Parathyroid adenoma (tissue), 2 donors: ENCODE measurements at regions not wholly inside any gene's neighbourhood (a gene's known extent, or its start where the extent isn't known, plus 50 kb on each side); places are given as distances from the start of the nearest gene placed in this dataset.

Source experiments
- H2AFZ ChIP-seq: fragments of 300-600 bp; sonication (generic); one replicate; pipeline ENCODE4 v1.7.0; 2017; ENCODE audit warnings: antibody characterized with exemption, mild to moderate bottlenecking
- H3K27ac ChIP-seq: fragments of 300-600 bp; sonication (generic); one replicate; pipeline ENCODE4 v1.7.0; 2017
- H3K27me3 ChIP-seq: fragments of 300-600 bp; sonication (generic); one replicate; pipeline ENCODE4 v1.7.0; 2017; ENCODE audit warnings: low read length; ENCODE audit not compliant: control insufficient read depth, insufficient read depth
- H3K36me3 ChIP-seq: fragments of 300-600 bp; sonication (generic); one replicate; pipeline ENCODE4 v1.7.0; 2017; ENCODE audit warnings: low read length; ENCODE audit not compliant: control insufficient read depth, insufficient read depth
- H3K4me1 ChIP-seq: fragments of 300-600 bp; sonication (generic); one replicate; pipeline ENCODE4 v1.7.0; 2017; ENCODE audit warnings: control low read depth
- H3K4me2 ChIP-seq: fragments of 300-600 bp; sonication (generic); one replicate; pipeline ENCODE4 v1.7.0; 2017; ENCODE audit warnings: low read length
- H3K4me3 ChIP-seq: fragments of 300-600 bp; sonication (generic); one replicate; pipeline ENCODE4 v1.7.0; 2017; ENCODE audit warnings: low read depth, low read length
- H3K79me2 ChIP-seq: fragments of 300-600 bp; sonication (generic); one replicate; pipeline ENCODE4 v1.7.0; 2017; ENCODE audit warnings: control low read depth
- H3K9ac ChIP-seq: fragments of 300-600 bp; sonication (generic); one replicate; pipeline ENCODE4 v1.7.0; 2017; ENCODE audit warnings: mild to moderate bottlenecking
- H3K9me3 ChIP-seq: fragments of 300-600 bp; sonication (generic); one replicate; pipeline ENCODE4 v1.7.0; 2017; ENCODE audit warnings: low read length; ENCODE audit not compliant: control insufficient read depth
- TF ChIP-seq, protein P1 (sequence below): fragments of 300-600 bp; sonication (generic); IDR thresholded peaks from one replicate; pipeline ENCODE4 v1.7.0; 2017; ENCODE audit warnings: antibody characterized with exemption, mild to moderate bottlenecking
- donor health status: primary hyperparathyroidism.

DNA sequence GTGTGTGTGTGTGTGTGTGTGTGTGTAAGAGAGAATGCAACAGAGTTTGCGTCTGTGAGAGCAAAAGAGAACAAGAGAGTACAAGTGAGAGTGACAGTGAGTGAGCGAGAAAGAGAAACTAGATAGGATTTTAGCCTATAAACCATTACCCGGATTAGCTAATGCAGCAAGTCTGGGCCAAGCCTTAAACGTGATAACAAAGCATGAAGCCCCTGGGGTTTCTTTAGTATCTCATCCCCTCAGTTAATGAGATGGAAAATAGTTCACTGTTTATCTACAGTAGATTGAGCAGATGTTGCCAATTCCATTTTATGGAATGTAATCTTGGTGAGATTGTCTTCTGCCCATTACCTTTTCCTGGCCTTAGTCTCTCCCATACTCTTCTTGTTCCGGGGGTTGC is 114.5 kb downstream of the MAT2B start:
- no peaks in the 10 kb centered on the region for H3K4me1 ChIP-seq
- TF ChIP-seq, protein P1, sequence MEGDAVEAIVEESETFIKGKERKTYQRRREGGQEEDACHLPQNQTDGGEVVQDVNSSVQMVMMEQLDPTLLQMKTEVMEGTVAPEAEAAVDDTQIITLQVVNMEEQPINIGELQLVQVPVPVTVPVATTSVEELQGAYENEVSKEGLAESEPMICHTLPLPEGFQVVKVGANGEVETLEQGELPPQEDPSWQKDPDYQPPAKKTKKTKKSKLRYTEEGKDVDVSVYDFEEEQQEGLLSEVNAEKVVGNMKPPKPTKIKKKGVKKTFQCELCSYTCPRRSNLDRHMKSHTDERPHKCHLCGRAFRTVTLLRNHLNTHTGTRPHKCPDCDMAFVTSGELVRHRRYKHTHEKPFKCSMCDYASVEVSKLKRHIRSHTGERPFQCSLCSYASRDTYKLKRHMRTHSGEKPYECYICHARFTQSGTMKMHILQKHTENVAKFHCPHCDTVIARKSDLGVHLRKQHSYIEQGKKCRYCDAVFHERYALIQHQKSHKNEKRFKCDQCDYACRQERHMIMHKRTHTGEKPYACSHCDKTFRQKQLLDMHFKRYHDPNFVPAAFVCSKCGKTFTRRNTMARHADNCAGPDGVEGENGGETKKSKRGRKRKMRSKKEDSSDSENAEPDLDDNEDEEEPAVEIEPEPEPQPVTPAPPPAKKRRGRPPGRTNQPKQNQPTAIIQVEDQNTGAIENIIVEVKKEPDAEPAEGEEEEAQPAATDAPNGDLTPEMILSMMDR = no peak
- H3K4me3 ChIP-seq = no peak overlapping the region
- no peak overlapping the region for H2AFZ ChIP-seq
- no peaks in the 10 kb centered on the region for H3K9me3 ChIP-seq
- no peak overlapping the region for H3K27ac ChIP-seq
- H3K9ac ChIP-seq = no peak overlapping the region
- H3K27me3 ChIP-seq = no peaks in the 10 kb centered on the region
- H3K4me2 ChIP-seq = no peak overlapping the region
- H3K36me3 ChIP-seq = no peaks in the 10 kb centered on the region
- H3K79me2 ChIP-seq = no peaks in the 10 kb centered on the region

DNA sequence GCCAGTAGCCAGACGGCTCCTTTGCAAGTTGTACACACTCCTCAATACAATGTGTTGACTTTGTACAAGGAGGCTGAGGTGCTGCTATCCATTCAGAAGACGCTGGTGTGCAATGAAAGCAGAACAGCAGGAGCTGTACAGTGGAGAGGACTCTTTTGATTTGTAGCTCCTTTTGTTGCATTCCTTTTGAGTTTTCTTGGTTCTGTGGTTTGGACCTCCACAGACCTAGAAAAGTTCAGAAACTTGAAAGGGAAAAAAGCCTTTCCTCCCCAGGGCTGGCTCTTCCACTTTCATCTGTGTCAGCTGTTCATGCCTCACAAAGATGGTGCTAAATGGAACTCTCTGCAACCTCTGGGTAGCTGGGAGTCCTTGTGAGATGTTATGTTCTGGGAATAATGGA is 117.4 kb downstream of the MAT2B start:
- TF ChIP-seq, protein P1 = no peak
- H3K9ac ChIP-seq = no peak overlapping the region
- H3K27me3 ChIP-seq = no peaks in the 10 kb centered on the region
- H3K4me3 ChIP-seq = no peak overlapping the region
- no peaks in the 10 kb centered on the region for H3K4me1 ChIP-seq
- no peaks in the 10 kb centered on the region for H3K36me3 ChIP-seq
- H2AFZ ChIP-seq = no peak overlapping the region
- H3K79me2 ChIP-seq = no peaks in the 10 kb centered on the region
- H3K4me2 ChIP-seq = no peak overlapping the region
- no peaks in the 10 kb centered on the region for H3K9me3 ChIP-seq
- no peak overlapping the region for H3K27ac ChIP-seq

DNA sequence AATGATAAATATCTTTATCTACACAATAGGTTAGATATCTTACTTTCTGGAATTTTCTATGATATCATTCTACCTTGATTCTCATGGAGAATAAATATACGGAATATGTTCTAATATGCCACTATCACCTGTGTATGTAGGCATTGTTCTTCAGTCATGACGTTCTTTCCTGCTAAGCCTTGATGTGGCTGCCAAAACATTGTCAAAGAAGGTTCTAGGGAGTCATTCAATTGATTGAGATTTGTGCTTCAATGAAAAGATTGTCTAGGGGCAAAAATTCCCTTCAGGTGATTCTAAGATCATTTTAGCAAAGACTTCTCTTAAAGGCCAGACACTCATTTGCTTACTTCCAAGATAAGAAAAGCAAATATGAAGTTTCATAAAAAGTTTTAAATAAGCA is 118.1 kb downstream of the MAT2B start:
- Histone ChIP-seq H3K4me3 (no peak overlapping the region), H3K4me2 (no peak overlapping the region), H3K36me3 (no peaks in the 10 kb centered on the region)

DNA sequence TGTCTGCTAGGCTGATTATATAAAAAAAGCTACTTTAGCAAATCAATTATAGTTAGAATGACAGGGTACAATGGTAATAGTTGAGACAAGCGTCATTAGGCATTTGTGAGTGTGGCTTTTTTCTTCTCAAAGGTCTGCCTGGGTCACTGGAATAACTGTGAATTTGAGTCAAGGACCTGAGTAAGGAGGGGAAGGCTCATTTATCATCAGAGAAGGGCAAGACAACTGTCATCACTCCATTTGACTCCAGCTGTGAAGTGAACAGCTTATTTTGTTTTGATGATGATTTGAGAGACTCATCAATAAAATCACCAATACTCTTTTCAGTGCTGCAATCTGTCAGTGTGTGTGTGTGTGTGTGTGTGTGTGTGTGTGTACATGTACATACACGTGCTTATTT is 118.6 kb downstream of the MAT2B start:
- Histone ChIP-seq H3K4me1 (no peaks in the 10 kb centered on the region), H3K4me3 (no peak overlapping the region)

More for the DNA sequence above, 118.1 kb downstream of the MAT2B start:
- Histone ChIP-seq H2AFZ (no peak overlapping the region), H3K79me2 (no peaks in the 10 kb centered on the region), H3K9ac (no peak overlapping the region), H3K27ac (no peak overlapping the region), H3K9me3 (no peaks in the 10 kb centered on the region), H3K4me1 (no peaks in the 10 kb centered on the region), H3K27me3 (no peaks in the 10 kb centered on the region)
- TF ChIP-seq, protein P1 = no peak

DNA sequence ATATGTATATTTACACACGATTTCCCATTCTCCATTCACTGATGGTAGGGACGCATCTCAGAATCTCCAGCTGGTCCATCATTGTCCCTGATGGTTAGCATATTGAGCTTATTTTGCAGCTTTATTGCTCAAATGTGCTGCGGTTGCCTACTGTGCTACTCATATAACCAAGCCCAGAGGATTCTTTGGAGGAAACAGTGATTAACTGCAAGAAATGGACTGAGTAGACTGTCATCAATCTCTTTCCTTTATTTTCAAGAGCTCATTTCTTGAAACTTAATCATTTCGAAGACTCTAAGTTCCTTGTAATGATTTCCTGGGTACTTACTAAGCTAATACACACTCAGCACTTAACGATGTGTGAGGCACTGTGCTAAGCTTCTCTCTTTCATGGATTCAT is 119.0 kb downstream of the MAT2B start:
- Histone ChIP-seq H3K4me1 (no peaks in the 10 kb centered on the region), H3K27ac (no peak overlapping the region), H3K4me3 (no peak overlapping the region), H3K27me3 (no peaks in the 10 kb centered on the region), H3K79me2 (no peaks in the 10 kb centered on the region), H3K9me3 (no peaks in the 10 kb centered on the region), H2AFZ (no peak overlapping the region), H3K36me3 (no peaks in the 10 kb centered on the region), H3K9ac (no peak overlapping the region), H3K4me2 (no peak overlapping the region)
- TF ChIP-seq, protein P1 = no peak

More for the DNA sequence above, 118.6 kb downstream of the MAT2B start:
- TF ChIP-seq, protein P1 = no peak
- Histone ChIP-seq H3K9ac (no peak overlapping the region), H3K79me2 (no peaks in the 10 kb centered on the region), H3K36me3 (no peaks in the 10 kb centered on the region), H3K27me3 (no peaks in the 10 kb centered on the region), H3K4me2 (no peak overlapping the region), H3K27ac (no peak overlapping the region), H3K9me3 (no peaks in the 10 kb centered on the region), H2AFZ (no peak overlapping the region)
